Neuronal stem cell (in vitro differentiated cells): ENCODE measurements at regions not wholly inside any gene's neighbourhood (a gene's known extent, or its start where the extent isn't known, plus 50 kb on each side); places are given as distances from the start of the nearest gene placed in this dataset.

Experiments
- DNase-seq: peaks from one replicate; pipeline ENCODE4 v3.0.0-alpha.2; 2013; ENCODE audit warnings: low spot score
- H2AFZ ChIP-seq: one replicate; pipeline ENCODE4 v1.6.1; 2013; ENCODE audit warnings: mild to moderate bottlenecking, low read length, inconsistent platforms
- H2AK5ac ChIP-seq: 2 replicates; pipeline ENCODE4 v1.6.1; 2013; ENCODE audit warnings: low read depth, mild to moderate bottlenecking, inconsistent platforms, low read length, moderate library complexity, mixed read lengths
- H2BK120ac ChIP-seq: 2 replicates; pipeline ENCODE4 v1.6.1; 2013; ENCODE audit warnings: low read depth, mild to moderate bottlenecking, inconsistent platforms, low read length, moderate library complexity, mixed read lengths
- H2BK12ac ChIP-seq: one replicate; pipeline ENCODE4 v1.6.1; 2013; ENCODE audit warnings: low read length, inconsistent platforms
- H2BK15ac ChIP-seq: 2 replicates; pipeline ENCODE4 v1.6.1; 2013; ENCODE audit warnings: mild to moderate bottlenecking, low read length, inconsistent platforms, mixed read lengths
- H2BK5ac ChIP-seq: one replicate; pipeline ENCODE4 v1.6.1; 2013; ENCODE audit warnings: inconsistent platforms, mild to moderate bottlenecking, low read length, moderate library complexity
- H3K14ac ChIP-seq: one replicate; pipeline ENCODE4 v1.6.1; 2013; ENCODE audit warnings: low read length, inconsistent platforms
- H3K18ac ChIP-seq: 2 replicates; pipeline ENCODE4 v1.6.1; 2013; ENCODE audit warnings: low read length, inconsistent platforms
- H3K23ac ChIP-seq: 2 replicates; pipeline ENCODE4 v1.6.1; 2013; ENCODE audit warnings: low read depth, mild to moderate bottlenecking, mixed read lengths, low read length, inconsistent platforms; ENCODE audit not compliant: poor library complexity
- H3K27ac ChIP-seq: replicated peaks from 3 replicates; pipeline ENCODE4 v1.5.1; 2013; ENCODE audit warnings: low read length, inconsistent platforms
- H3K27me3 ChIP-seq, 3 experiments: 2 replicates each; pipeline ENCODE4 v1.6.1; 2013; ENCODE audit warnings: low read length in 3 of 3, mild to moderate bottlenecking in 2 of 3, inconsistent platforms in 1 of 3, low read depth in 1 of 3, mixed read lengths in 1 of 3, moderate library complexity in 1 of 3; ENCODE audit not compliant: control insufficient read depth in 3 of 3, insufficient read depth in 3 of 3
- H3K36me3 ChIP-seq, 2 donors: replicated peaks in 1 of 2; 2 replicates each; pipeline ENCODE4 v1.6.1; 2013; ENCODE audit warnings: low read length in 2 of 2; ENCODE audit not compliant: control insufficient read depth in 2 of 2, insufficient read depth in 2 of 2
- H3K4ac ChIP-seq: 2 replicates; pipeline ENCODE4 v1.6.1; 2013; ENCODE audit warnings: inconsistent platforms, mild to moderate bottlenecking, low read length, moderate library complexity
- H3K4me1 ChIP-seq, 2 donors: 1 replicate in 1 of 2; 2 replicates in 1 of 2; pipeline ENCODE4 v1.6.1; 2013; ENCODE audit warnings: low read length in 2 of 2, low read depth in 1 of 2; ENCODE audit not compliant: control insufficient read depth in 2 of 2, insufficient read depth in 1 of 2
- H3K4me2 ChIP-seq: one replicate; pipeline ENCODE4 v1.6.1; 2013; ENCODE audit warnings: mild to moderate bottlenecking, low read length, inconsistent platforms; ENCODE audit not compliant: insufficient read depth, poor library complexity, severe bottlenecking
- H3K4me3 ChIP-seq, 2 donors: 2 replicates each; pipeline ENCODE4 v1.5.1; 2013; ENCODE audit warnings: low read length in 2 of 2, mild to moderate bottlenecking in 2 of 2, inconsistent platforms in 1 of 2, moderate library complexity in 1 of 2
- H3K79me1 ChIP-seq: one replicate; pipeline ENCODE4 v1.6.1; 2013; ENCODE audit warnings: low read depth, mild to moderate bottlenecking, inconsistent platforms, low read length, moderate library complexity
- H3K9ac ChIP-seq: one replicate; pipeline ENCODE4 v1.6.1; 2013; ENCODE audit warnings: mild to moderate bottlenecking, low read depth, low read length, inconsistent platforms; ENCODE audit not compliant: poor library complexity
- H3K9me3 ChIP-seq, 2 donors: replicated peaks in 1 of 2; 2 replicates each; pipeline versions ENCODE3 to v1.6.1; 2013; ENCODE audit warnings: low read length in 2 of 2, mild to moderate bottlenecking in 2 of 2, inconsistent platforms in 1 of 2, low read depth in 1 of 2, mixed read lengths in 1 of 2, moderate library complexity in 1 of 2; ENCODE audit not compliant: control insufficient read depth in 2 of 2, insufficient read depth in 1 of 2
- H4K8ac ChIP-seq: one replicate; pipeline ENCODE4 v1.6.1; 2013; ENCODE audit warnings: low read depth, mild to moderate bottlenecking, inconsistent platforms, low read length, moderate library complexity
- H4K91ac ChIP-seq: one replicate; pipeline ENCODE4 v1.6.1; 2013; ENCODE audit warnings: low read length, low read depth, mild to moderate bottlenecking, inconsistent platforms; ENCODE audit not compliant: poor library complexity
- WGBS, 2 donors: extraction: QIAGEN DNeasy Blood & Tissue Kit; methylation state at CpG; one replicate each; pipeline ENCODE4 v1.1.7; 2013; ENCODE audit warnings: missing lambda C conversion rate in 2 of 2, mixed read lengths in 1 of 2; ENCODE audit not compliant: insufficient read length in 2 of 2, insufficient replicate concordance in 1 of 2; ENCODE audit errors: extremely low coverage in 2 of 2; 5-methylcytosine and 5-hydroxymethylcytosine counted together

DNA sequence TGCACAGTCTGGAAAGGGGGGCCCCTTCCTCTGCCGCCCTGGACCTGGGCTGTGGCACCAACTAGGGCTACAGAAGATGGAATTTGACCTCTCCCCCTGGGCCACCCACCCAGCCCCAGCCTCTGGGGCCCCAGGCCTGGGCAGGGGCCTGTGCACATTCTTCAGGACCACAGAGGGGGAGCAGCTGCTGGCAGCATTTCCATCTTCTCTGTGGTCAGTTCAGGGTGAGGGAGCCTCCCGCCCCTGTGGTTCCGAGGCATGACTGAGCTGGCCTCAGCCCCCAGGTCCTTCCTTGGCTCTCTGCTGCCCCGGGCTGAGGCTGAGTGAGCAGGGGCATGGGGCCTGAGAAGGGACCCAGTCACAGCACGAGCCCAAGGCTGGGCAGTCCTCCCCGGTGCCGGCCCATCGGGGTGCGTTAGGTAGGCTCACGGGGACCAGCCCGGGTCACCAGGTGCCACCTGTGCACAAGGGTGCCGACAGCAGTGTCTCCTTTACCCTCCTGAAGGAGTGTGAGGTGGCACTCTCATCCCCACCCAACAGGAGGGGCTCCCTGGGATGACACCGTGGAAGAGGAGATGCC, 63.2 kb downstream of the UNCX start:
- Histone ChIP-seq H3K4ac (peak overlapping the region; percentile 76), H3K27ac (no peak overlapping the region), H3K4me1 (peaks cover 0 to 11% of the 10 kb centered on the region in 2 donors), H3K4me3 (peak overlapping the region in 1 of 2 donors; percentile 27), H4K8ac (peak overlapping the region; percentile 23), H3K9ac (no peak overlapping the region), H3K79me1 (no peaks in the 10 kb centered on the region), H4K91ac (no peak overlapping the region), H3K14ac (no peak overlapping the region), H2BK120ac (no peak overlapping the region), H3K9me3 (no peaks in the 10 kb centered on the region), H3K36me3 (no peaks in the 10 kb centered on the region), H2AK5ac (peak overlapping the region; percentile 99), H3K4me2 (no peak overlapping the region), H2BK5ac (peak overlapping the region; percentile 54), H2BK15ac (peak overlapping the region; percentile 8), H3K27me3 (peaks cover 0 to 78% (median 8%) of the 10 kb centered on the region in 3 experiments), H2BK12ac (peak overlapping the region; percentile 47), H2AFZ (no peak overlapping the region), H3K23ac (no peak overlapping the region), H3K18ac (peak overlapping the region; percentile 50)
- no CpG with 5 or more reads among the region's 13 CpGs for WGBS, 2 donors
- DNase-seq: no peak

DNA sequence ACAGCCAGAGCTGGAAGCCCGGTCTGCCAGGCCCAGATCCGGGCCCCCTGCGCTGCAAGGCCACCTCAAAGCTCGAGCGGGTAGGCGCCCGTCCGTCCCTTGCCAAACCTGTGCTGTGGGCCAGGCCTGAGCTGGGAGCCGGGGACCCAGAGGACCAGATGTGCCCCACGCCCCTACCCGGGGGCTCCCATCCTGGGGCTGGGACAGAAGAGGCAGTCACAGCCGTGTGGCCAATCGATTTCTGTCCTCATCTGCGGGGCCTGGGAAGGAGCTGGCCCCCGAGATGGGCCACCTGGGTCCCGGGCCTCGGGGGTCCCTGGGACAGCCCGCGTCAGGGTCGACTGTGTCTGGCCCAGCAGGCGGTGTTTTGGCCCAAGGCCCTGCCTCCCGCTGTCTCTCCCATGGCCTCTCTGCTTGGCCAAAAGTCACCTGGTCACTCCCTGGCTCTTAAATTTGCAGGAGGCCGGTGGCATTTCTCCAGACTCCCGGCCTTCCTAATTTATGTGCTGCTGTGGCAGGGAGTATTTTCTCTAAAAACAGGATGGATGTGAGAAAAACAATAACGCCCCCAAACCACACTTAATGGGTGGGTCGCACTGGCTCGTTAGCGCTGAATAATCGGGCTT, 63.8 kb downstream of the UNCX start:
- Histone ChIP-seq H2BK5ac (peak overlapping the region; percentile 93), H2BK15ac (peak overlapping the region; percentile 8), H3K4ac (peak overlapping the region; percentile 76), H3K4me3 (no peak overlapping the region), H3K27me3 (peaks cover 0 to 75% (median 3%) of the 10 kb centered on the region in 3 experiments), H3K14ac (no peak overlapping the region), H3K18ac (peak overlapping the region; percentile 50), H3K27ac (no peak overlapping the region), H3K79me1 (no peaks in the 10 kb centered on the region), H3K36me3 (no peaks in the 10 kb centered on the region), H3K23ac (no peak overlapping the region), H2AFZ (no peak overlapping the region), H3K4me1 (peaks cover 0 to 17% of the 10 kb centered on the region in 2 donors), H3K9ac (no peak overlapping the region), H3K4me2 (no peak overlapping the region), H2AK5ac (peak overlapping the region; percentile 99), H4K91ac (no peak overlapping the region), H4K8ac (no peak overlapping the region), H2BK120ac (no peak overlapping the region), H3K9me3 (no peaks in the 10 kb centered on the region), H2BK12ac (peak overlapping the region; percentile 47)
- no peak for DNase-seq
- no CpG with 5 or more reads among the region's 29 CpGs for WGBS, 2 donors

DNA sequence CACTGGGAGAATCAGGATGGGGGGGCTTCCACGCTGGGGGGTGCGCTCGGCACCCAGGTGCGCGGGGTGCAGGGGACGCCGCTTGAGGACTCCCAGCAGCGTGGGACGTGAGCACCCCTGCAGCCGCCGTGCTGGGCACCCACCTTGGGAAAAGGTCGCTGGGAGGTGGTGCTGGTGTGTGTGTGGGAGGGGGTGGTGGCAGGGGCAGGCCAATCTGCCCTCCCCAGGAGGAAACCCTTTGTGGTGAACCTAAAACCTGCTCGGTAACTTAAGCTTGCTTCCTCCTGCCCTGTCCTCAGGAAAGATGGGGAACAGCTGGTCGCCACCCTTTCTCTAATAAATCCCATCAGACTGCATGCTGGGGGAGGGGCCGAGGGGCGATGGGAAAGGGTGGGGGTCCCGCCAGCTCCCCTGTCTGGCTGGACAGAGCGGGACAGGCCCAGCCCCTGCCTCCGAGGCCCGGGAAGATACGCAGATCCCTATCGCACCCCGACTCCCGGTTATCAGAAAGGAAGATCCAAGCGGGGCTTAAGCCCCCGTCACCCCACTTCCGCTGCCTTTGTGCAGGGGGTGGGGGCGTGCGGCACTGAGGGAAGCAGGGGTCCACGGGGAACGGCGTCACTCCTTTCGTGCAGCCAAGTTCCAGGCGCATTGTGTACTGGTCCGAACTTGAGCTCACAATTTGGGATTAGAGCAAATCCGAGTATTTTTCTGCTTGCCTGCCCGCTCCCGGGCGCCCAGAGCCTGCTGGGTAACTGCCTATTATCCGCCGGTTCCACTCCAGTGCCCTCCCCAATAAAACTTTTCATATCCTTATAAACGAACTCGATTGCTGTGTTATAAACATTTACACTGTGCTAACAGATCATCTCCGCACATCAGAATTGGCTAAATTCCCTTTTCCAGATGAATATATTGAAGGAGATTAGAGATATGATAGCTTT, 64.6 kb downstream of the UNCX start:
- WGBS, 2 donors: no CpG with 5 or more reads among the region's 44 CpGs
- H4K8ac ChIP-seq: no peak overlapping the region
- peak overlapping the region; percentile 81 for H3K9ac ChIP-seq
- H2AFZ ChIP-seq: no peak overlapping the region
- H3K4me2 ChIP-seq: peak overlapping the region; percentile 25
- H2BK5ac ChIP-seq: peak overlapping the region; percentile 93
- H3K14ac ChIP-seq: peak overlapping the region; percentile 85
- DNase-seq: no peak
- peaks cover 0 to 73% (median 0%) of the 10 kb centered on the region in 3 experiments for H3K27me3 ChIP-seq
- H3K23ac ChIP-seq: no peak overlapping the region
- no peak overlapping the region for H2BK120ac ChIP-seq
- no peaks in the 10 kb centered on the region for H3K36me3 ChIP-seq
- H3K18ac ChIP-seq: peak overlapping the region; percentile 94
- no peaks in the 10 kb centered on the region for H3K79me1 ChIP-seq
- peak overlapping the region; percentile 92 for H2BK15ac ChIP-seq
- H2AK5ac ChIP-seq: peak overlapping the region; percentile 92
- peak overlapping the region; percentile 94 for H2BK12ac ChIP-seq
- H3K9me3 ChIP-seq: no peaks in the 10 kb centered on the region
- H4K91ac ChIP-seq: no peak overlapping the region
- no peak overlapping the region for H3K27ac ChIP-seq
- H3K4ac ChIP-seq: peak overlapping the region; percentile 44
- peaks cover 0 to 21% of the 10 kb centered on the region in 2 donors for H3K4me1 ChIP-seq
- no peak overlapping the region for H3K4me3 ChIP-seq
